Vagina (tissue), 2 donors: ENCODE measurements at regions not wholly inside any gene's neighbourhood (a gene's known extent, or its start where the extent isn't known, plus 50 kb on each side); places are given as distances from the start of the nearest gene placed in this dataset.

Source experiments
- CTCF ChIP-seq, 3 experiments: fragments of 450-650 bp in 2 of 3; fragments of 200-600 bp in 1 of 3; sonication (generic) in 1 of 3; IDR thresholded peaks; one replicate each; pipeline ENCODE4 v1.5.1; 2017 to 2019; ENCODE audit warnings: antibody characterized with exemption in 3 of 3, mild to moderate bottlenecking in 2 of 3, moderate library complexity in 2 of 3
- POLR2A ChIP-seq, 2 donors: fragments of 450-650 bp; IDR thresholded peaks; one replicate each; pipeline ENCODE4 v1.6.1; 2017; ENCODE audit warnings: antibody characterized with exemption in 2 of 2, mild to moderate bottlenecking in 2 of 2, moderate library complexity in 2 of 2

GRCh38 chr9:79242489-79242888 is 329.3 kb upstream of the TLE4 start:
- no peak for TF ChIP-seq CTCF (IDR thresholded peaks at IDR 0.05)
- TF ChIP-seq POLR2A (IDR thresholded peaks at IDR 0.05), result no peak
